HL-60 (cell line): ENCODE measurements at regions not wholly inside any gene's neighbourhood (a gene's known extent, or its start where the extent isn't known, plus 50 kb on each side); places are given as distances from the start of the nearest gene placed in this dataset.

Experiments used
- DNase-seq, 2 experiments: peaks; one replicate each; pipeline ENCODE4 v3.0.0-alpha.2; 2010 to 2020; ENCODE audit warnings: low read depth in 1 of 2, low spot score in 1 of 2
- H3K27ac ChIP-seq: fragments of 250-450 bp; sonication (Bioruptor Pico); replicated peaks from 2 replicates; pipeline ENCODE4 v1.5.1; 2020; ENCODE audit warnings: mild to moderate bottlenecking, moderate library complexity
- H3K27me3 ChIP-seq: fragments of 250-450 bp; sonication (Bioruptor Pico); 2 replicates; pipeline ENCODE4 v1.5.1; 2021; ENCODE audit warnings: mild to moderate bottlenecking, moderate library complexity; ENCODE audit not compliant: insufficient read depth, poor library complexity, severe bottlenecking
- H3K4me3 ChIP-seq: replicated peaks from 2 replicates; pipeline ENCODE4 v1.5.1; 2011; ENCODE audit warnings: mild to moderate bottlenecking, control low read depth, low read length; ENCODE audit not compliant: insufficient read depth
- GABPA ChIP-seq: IDR thresholded peaks from 2 replicates; pipeline ENCODE4 v1.6.1; 2012; ENCODE audit warnings: low read depth
- POLR2AphosphoS5 ChIP-seq: IDR thresholded peaks from 2 replicates; pipeline ENCODE4 v1.6.1; 2012; ENCODE audit warnings: low read depth
- REST ChIP-seq: IDR thresholded peaks from 2 replicates; pipeline ENCODE4 v1.6.1; 2012; ENCODE audit warnings: low read depth; ENCODE audit not compliant: insufficient replicate concordance
- SPI1 ChIP-seq: IDR thresholded peaks from 2 replicates; pipeline ENCODE4 v1.6.1; 2012; ENCODE audit warnings: low read depth, mild to moderate bottlenecking, borderline replicate concordance
- TF ChIP-seq, protein P1 (sequence below): IDR thresholded peaks from one replicate; pipeline ENCODE4 v1.5.1; 2011; ENCODE audit warnings: low read length, control low read depth, inconsistent platforms; ENCODE audit not compliant: insufficient read depth

- peaks cover 5% of the 10 kb centered on the region for H3K27me3 ChIP-seq
- TF ChIP-seq, protein P1, sequence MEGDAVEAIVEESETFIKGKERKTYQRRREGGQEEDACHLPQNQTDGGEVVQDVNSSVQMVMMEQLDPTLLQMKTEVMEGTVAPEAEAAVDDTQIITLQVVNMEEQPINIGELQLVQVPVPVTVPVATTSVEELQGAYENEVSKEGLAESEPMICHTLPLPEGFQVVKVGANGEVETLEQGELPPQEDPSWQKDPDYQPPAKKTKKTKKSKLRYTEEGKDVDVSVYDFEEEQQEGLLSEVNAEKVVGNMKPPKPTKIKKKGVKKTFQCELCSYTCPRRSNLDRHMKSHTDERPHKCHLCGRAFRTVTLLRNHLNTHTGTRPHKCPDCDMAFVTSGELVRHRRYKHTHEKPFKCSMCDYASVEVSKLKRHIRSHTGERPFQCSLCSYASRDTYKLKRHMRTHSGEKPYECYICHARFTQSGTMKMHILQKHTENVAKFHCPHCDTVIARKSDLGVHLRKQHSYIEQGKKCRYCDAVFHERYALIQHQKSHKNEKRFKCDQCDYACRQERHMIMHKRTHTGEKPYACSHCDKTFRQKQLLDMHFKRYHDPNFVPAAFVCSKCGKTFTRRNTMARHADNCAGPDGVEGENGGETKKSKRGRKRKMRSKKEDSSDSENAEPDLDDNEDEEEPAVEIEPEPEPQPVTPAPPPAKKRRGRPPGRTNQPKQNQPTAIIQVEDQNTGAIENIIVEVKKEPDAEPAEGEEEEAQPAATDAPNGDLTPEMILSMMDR, result no peak
- TF ChIP-seq REST (no peak), SPI1 (no peak)
- DNase-seq, result no peak
- no peak overlapping the region for H3K4me3 ChIP-seq
- no peak overlapping the region for H3K27ac ChIP-seq
These were observed 1425.7 kb upstream of the SLC10A2 start for GRCh38 chr13:104491916-104492315.

- Histone ChIP-seq H3K27ac (no peak overlapping the region), H3K27me3 (peaks cover 5% of the 10 kb centered on the region)
These were observed 1420.8 kb upstream of the SLC10A2 start for GRCh38 chr13:104487006-104487405.

DNA sequence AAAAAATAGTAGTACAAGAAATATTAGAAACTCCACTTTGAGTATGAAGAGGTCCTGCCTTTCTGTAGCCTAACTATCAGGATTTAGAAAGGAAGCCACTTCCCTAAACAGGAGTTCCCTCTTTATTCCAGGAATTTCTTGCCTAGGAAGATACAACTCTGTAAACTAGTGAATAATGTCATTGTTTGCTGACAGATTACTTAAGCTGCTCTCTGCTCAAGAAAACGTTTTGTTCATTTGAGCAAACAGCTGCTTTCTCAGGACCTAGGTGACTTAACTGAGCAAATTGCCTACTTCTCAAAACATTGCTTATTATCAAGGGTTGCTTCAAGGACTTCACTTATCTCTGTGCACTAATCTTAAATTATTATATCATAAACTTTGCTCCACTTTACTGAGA, 1419.4 kb upstream of the SLC10A2 start:
- Histone ChIP-seq H3K4me3 (no peak overlapping the region), H3K27ac (no peak overlapping the region), H3K27me3 (peaks cover 5% of the 10 kb centered on the region)
- TF ChIP-seq REST, result no peak
- no peak for TF ChIP-seq SPI1
- DNase-seq, result no peak

More at GRCh38 chr13:104487006-104487405, 1420.8 kb upstream of the SLC10A2 start:
- DNase-seq, result no peak
- H3K4me3 ChIP-seq, result no peak overlapping the region
- TF ChIP-seq GABPA (no peak), REST (no peak), SPI1 (no peak), POLR2AphosphoS5 (no peak)
- TF ChIP-seq, protein P1, result no peak

DNA sequence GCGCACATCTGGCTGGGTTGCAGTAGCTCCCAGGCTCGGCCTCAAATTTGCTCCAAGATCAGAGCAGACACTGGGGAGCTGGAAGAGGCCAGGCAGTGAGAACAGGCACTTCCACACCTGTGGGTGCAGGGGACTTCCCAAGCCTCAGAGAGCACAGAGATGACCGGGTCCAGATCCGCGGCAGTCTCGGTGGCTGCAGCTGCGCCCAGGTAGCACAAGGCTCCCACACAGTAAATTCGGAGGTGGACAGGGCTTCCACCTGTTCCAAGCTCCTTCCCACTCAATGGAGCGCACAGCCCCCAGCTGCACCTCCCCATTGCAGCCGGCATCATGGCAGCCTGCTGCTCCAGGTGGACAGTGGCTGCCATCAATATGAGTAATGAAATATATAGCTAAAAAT, 1417.4 kb upstream of the SLC10A2 start:
- Histone ChIP-seq H3K4me3 (no peak overlapping the region), H3K27me3 (peaks cover 5% of the 10 kb centered on the region), H3K27ac (no peak overlapping the region)
- no peak for DNase-seq
- TF ChIP-seq, protein P1, result no peak
- TF ChIP-seq GABPA (no peak), SPI1 (no peak), REST (no peak), POLR2AphosphoS5 (no peak)
